GM21717 (cell line): ENCODE measurements at regions not wholly inside any gene's neighbourhood (a gene's known extent, or its start where the extent isn't known, plus 50 kb on each side); places are given as distances from the start of the nearest gene placed in this dataset.
A peak's percentile ranks its signal among the peaks of the same experiment; 100 is the strongest.

Experiments used
- ATAC-seq: cut with Tn5 transposase; IDR thresholded peaks from one replicate; pipeline ENCODE4 v1.9.1; 2021; ENCODE audit warnings: mild to moderate bottlenecking, moderate library complexity; ENCODE audit not compliant: unreplicated experiment

DNA sequence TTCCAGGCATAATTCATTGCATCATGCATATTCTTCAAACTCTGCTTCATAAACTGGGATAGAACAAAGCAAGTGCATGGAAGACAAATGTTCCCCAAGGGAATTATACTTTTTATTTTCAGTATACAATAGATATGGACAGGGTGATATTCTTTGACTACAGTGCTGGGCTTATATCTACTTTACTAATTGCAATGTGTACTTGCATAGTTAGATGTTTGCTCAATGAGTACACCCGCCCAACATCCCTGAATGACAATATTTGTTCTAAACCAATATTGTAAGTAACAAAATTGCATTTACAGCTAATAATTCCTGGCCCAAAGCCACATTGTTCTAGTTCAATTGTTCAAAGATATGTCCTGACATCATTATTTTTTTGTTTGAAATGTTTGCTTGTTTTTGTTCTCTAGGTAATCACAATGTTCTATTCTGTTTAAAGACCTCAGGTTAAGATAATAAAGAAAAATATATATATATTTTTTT is 171.4 kb downstream of the PTN start:
- no peak for ATAC-seq

DNA sequence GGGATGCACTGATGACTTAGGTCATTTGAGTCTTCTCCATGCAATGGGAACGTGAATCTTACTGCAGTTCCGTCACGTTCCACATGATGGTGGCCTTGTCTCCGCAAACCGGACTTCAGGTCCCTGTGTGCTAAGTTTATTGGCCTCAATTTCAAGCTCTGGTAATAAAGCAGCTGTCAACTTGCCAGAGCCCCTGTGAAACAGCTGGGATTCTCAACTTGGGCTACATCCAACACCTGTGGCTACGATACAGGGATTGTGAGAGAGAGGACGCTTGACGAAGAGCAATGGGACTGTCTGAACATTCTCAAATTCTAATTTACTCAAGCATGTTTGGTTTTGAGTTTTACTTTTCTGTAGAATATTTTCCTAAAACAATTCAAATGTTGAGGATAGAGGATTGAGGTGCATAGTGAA is 174.2 kb downstream of the PTN start:
- no peak for ATAC-seq

DNA sequence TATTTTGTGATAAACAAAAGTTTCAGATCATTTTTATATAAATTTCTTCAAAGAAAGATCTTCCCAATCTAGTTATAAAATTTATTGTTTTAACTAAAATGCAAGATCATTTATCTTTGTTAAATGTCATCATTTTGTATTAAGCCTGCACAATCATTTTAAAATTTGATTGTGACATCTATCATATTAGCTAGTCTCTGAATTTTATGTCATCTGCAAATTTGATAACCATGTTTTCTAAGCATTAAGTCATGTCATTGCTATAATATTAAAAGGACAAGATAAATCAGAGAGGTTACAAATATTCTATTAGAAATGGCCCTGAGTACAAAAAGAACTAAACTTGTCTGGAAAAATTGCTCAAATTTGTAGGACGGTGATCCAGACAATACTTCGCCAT is 175.9 kb downstream of the PTN start:
- ATAC-seq = no peak

DNA sequence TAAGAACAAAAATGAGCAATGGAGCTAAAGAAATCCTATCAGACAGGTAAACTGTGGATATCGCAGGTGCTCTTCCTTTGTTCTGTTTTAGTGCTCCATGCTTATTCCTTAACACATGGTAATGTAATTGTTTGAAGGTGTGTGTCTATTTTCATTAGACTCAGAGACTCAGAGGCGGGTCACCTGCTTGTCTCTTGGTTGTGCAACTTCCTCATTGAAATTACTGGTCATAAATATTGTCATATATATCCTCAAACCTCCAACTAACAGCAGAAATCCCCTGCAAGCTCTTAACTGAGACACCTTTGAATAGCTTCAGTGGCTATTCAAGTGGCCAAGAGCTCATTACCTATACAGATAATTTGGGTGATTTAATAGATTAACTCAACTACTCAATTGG is 177.2 kb downstream of the PTN start:
- ATAC-seq = no peak

DNA sequence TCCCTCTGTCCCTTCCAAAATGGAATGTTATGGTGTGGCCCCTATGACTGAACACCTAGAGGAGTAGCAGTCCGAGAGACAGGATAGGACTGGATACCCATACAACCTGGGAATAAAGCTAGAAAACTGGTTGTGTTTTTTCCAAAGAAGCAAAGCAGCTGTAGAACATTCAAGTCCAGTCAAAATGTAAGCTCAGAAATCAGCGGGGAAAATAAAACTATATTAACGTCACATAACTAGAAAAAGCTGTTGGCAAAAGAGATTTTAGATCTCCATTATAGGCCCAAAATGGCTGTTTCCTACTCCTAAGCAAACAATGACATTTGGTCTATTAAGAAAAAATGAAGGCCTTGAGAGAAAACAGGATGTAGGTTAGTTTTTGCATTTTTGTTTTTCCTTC is 177.7 kb downstream of the PTN start:
- ATAC-seq = no peak

DNA sequence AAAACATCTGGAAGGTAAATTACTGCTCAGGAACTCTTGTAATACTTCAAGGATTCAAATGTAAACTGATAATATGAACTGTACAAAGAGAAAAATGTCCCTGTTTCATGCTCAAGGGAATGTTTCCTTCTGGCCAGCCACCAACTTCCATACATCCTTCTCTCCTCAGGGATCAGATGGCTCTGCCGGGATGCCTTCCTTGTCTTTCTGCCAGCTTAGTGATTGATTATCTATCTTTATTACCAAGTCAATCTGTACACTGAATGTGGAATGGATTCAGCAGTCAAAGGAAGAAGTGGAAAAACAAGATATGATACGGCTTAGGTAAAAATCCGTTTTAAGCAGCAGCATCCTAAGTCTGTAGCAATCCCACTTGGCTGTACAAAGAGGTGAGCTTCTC is 178.3 kb downstream of the PTN start:
- no peak for ATAC-seq

DNA sequence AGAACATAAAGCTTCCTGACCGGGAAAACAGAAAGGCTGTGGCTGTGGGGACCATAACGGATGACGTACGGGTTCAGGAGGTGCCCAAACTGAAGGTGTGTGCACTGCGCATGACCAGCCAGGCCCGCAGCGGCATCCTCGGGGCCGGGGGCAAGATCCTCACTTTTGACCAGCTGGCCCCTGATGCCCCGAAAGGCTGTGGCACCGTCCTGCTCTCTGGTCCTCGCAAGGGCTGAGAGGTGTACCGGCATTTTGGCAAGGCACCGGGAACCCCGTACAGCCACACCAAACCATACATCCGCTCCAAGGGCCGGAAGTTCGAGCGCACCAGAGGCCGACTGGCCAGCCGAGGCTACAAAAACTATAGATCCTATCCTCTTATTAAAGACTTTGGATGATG is 179.3 kb downstream of the PTN start:
- no peak for ATAC-seq

DNA sequence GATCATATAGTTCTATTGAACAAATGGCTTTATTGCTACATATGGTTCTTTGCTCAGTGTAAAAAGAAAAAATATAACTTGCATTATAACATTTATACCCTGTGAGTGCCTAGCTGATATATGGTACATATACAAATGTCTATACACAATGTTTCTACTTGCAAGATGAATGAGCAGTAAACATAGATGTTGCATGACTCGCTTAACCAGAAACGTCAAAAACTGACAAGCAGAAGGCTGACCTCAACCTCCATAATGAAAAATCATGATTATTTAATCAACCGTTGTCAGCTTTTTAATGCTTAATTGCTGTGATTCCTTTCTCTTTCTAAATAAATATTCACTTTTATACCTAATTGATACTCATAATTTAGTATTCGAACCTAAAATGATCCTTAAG is 183.3 kb downstream of the PTN start:
- ATAC-seq = no peak

DNA sequence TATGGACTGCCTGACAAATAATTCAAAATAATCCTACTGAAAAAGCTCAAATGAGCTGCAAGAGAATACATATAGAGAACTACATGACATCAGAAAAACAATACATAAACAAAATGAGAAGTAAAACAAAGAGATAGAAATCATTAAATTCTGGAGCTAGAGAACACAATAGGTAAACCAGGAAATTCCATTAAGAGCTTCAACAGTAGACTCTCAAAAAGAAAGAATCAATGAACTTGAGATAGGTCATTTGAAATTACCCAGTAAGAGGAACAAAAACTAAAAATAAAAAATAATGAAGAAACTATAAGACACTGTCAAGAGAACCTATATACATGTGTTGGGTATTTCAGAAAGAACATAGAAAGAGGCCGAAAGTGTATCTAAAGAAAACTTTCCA is 186.3 kb downstream of the PTN start:
- no peak for ATAC-seq

DNA sequence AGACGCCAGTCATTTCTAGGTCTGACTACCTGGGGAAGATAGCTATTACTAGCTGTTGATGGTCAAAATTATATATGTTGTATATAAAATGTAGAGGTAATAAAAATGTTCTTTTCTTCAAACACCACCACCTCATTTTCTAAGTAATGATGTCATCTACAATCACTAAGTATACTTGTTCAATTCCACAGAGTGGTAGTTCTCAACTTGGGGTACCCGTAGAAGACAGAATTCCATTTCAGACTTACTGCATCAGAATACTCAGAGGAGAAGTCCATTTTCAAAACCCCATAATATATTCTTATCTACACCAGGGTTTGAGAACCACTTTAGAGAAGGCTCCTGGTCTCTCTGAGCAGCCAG is 191.9 kb downstream of the PTN start:
- ATAC-seq = no peak

DNA sequence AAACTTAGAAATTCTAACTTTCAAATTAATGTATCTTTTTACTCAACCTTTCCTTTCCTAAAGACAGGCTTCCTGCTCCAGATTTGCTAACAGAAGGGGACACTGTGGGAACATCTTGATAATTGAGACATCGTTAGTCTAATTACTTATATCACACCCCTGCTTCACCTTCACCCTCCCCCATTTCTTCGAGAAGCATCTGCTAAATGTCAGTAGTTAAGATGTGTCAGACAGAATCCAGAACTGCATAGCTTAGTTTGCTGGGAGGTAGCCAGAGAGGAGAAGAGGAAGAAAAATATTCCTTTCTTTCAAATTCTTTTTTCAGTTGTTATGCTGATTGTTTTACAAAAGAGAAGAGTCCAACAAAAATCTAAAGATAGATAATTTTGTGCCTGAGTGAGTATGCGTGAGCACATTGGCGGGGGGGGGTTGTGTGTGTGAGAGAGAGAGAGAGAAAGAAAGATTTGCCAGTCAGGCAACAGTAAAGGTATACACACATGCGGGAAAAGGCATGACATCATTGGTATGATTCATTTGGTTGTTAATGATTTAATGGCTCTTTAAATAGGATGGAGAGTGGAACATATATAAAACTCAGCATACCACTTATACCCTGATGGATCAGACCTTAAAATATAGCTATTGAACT is 192.4 kb downstream of the PTN start:
- no peak for ATAC-seq

DNA sequence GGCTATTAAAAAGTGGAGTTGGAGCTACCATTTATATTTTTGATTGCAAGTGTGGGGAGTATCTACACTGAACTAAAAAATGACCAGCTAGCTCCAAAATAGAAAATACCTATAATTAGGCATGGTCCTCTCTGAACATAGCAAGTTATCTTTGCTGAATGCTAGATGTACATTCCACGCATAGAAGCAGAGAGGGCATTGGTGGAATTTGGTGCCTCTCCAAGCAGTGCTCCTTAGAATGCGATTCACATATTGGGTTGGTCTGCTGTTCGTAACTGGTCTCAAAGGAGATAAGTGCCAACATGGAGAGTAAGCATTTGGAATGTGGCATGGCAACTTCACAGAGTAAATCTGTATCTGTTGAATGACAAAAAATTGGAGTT is 196.2 kb downstream of the PTN start:
- no peak for ATAC-seq

DNA sequence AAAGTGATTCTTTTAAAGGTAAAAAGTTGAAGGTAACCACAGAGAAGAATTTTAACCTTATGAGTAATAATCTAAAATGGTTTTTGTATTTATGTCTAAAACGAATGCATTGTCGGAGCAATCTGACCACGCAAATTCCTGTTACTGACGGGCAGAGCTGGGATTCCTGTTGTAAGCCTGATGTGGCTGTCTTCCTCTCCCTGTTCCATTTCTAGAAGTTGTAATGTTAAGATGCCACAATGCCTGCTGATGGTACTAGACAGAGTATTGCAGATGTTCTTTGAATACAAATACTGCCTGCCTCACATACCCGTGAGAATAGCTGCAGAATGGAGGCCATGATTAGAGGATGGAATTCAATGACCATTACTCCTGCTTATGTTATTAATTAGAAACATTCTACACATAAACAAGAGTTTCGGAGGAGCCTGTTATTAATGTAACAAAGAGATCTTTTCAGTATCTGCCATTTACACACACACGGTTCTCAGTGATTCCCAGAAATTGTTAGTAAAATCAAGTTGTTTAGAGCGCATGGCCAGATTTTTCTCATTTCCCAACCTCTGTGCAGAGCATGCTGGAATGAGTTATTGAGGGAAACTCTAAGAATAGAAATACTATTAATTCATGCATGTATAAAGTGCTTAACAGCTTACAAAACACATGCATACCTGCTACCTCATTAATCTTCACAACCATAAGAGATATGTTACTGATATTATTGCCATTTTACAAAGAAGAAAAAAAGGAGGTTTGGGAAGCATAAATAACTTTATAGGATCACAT is 196.8 kb downstream of the PTN start:
- no peak for ATAC-seq

DNA sequence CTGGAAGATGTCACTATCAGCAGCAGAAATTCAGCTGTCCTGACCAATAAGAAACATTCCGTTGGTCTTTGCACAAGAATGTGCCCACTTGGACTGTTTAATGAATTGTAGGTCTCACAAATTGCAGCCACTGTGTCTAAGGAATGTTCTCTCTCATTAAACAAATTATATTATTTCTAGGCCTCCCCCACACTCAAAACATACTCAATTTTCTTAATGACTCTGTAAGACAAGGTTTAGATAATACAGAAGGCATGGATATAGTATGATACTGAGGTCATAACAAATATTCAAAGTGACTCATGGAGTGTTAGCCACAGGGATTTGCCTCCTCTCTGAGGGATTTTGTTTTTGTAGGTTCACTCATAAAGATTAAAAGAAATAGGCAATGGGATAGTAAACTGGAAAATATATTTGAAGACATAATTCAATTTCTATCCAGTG is 197.5 kb downstream of the PTN start:
- no peak for ATAC-seq

DNA sequence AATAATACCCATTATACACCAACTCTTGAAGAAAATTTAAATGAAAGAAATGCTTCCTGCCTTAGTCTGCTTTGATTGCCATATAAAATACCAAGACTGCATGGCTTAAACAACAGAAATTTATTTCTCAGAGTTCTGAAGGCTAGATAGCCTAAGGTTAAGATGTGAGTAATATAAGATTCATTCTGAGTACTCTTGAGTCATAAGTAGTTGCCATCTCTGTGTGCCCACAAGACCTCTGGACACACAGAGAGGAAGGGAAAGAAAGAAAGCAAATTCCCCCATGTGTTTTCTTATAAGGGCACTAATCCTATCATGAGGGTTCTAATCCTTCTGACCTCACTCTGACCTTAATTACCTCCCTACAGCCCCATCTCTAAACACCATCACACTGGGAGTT is 201.2 kb downstream of the PTN start:
- ATAC-seq = no peak

DNA sequence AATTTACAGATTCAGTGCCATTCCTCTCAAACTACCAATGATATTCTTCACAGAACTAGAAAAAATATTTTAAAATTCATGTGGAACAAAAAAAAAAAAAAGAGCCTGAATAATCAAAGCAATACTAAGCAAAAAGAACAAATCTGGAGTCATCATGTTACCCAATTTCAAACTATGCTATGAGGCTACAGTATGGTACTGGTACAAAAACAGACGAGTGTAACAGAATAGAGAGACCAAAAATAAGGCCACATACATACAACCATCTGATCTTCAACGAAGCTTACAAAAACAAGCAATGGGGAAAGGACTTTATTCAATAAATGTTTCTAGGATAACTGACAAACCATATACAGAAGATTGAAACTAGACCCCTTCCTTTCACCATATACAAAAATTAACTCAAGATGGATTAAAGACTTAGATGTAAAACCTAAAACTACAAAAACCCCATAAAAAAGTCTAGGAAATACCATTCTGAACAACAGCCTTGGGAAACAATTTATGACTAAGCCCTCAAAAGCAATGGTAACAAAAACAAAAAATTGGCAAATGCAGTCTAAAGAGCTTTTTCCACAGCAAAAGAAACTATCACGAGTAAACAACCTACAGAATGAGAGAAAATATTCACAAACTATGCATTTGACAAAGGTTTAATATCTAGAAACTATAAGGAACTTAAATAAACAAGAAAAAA is 207.7 kb downstream of the PTN start:
- ATAC-seq = no peak

DNA sequence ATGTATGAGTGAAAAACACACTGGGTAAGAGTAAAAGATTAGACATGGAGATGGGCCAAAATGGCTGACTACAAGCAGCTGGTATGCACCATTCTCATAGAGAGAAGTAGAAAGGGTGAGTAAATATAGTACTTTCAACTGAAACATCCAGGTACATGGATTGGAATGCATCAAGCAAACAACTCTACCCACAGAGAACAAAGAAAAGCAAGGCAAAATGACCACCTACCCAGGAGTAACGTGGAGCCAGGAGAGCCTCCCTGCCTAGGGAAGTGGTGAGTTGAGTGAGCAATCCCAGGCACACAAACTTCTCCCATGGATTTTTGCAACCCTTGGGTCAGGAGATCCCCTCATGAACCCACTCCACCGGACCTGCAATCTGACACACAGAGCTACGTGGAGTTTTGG is 212.8 kb downstream of the PTN start:
- no peak for ATAC-seq

DNA sequence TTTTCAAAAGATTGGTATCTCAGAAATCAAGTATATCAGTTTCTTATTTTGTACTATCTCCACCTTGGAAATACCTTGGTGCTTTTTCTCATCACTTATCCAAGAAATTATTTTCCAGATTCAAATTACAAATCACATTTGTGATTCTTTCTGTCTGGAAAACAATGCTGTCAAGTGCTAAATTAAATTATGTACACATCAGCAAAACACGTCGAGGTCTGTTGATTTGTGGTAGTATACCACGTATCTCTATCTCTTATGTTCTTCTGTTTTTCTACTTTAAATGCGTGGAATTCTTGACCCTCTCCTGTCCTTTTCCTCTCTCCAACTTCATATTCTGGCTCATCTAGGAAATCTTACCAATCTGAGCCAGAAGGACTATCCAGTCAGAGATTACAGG is 214.5 kb downstream of the PTN start:
- no peak for ATAC-seq

DNA sequence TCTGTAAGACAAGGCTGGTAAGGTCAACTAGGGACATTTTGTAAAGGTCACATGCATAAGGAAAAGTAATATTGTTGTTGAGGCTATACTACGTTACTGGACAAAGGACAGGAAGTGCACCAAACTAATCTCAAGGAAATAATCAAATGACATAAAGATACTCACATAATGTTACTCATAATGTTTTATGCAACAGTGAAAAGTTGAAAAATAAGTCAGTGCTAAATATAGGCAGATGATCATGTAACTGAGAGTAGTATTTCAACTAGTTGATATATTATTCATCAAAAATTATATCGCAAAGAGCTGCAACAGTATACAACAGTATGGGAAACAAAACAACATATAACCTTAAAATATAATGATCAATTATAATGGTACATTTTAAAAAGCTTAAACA is 215.7 kb downstream of the PTN start:
- ATAC-seq = no peak

DNA sequence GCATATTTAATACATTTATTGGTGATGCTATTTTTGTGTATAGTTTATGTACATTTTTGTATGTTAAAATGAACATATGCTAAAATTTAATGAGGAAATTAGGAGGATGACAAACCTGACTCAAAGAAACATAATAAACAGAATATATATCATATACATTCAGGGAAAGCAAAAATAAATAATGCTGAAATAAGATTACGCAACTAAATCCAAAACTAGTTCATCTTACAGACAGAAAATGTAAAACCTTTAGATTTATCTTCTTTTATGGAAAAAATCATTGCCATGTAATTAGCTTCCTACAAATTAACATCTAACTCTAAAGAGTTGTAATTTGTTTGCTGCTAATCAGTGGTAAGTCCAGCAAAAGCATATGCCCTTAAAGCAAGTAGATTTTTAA is 216.5 kb downstream of the PTN start:
- ATAC-seq = no peak

DNA sequence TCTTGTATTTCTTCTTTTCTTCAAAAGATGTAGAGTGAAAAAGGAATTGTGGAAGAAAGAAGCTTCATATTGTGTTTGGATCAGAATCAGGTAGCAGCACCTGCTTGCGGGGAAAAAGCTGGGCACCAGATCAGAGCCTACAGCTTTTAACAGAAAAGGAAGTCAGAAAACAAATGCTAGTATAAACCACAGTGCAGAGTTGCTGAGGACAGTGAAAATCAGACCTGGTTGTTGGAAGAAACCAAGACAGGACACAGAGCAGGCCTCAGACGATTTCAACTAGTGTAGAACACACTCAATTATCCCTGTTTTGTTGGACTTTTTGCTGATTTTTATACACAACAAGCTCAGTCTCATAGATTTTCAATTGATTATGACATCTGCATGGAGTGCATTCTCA is 221.4 kb downstream of the PTN start:
- no peak for ATAC-seq

DNA sequence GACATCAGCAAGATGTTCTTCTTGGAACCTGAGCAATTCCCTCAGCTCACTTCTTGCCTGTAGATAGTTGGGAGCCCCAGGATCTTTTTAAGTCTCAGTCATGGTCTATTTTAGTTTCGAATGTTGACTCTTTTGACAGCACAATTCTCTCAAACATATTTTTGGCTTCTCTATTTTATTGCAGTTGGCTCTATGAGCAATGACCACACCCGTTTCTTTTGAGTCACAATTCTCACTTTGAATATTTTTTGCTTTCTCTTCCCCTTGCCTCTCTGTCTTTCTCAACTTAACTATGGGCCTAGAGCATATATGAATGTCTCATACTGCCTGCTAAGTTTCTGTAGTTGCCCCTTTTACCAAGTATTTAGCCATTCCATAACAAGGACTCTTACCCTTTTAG is 222.8 kb downstream of the PTN start:
- ATAC-seq = peak; percentile 97
